Spinal cord (tissue), 9 donors: ENCODE measurements at regions not wholly inside any gene's neighbourhood (a gene's known extent, or its start where the extent isn't known, plus 50 kb on each side); places are given as distances from the start of the nearest gene placed in this dataset.
"Not testable (repeated sequence)": the region's sequence is repeated elsewhere in the genome, so short reads cannot be mapped to it uniquely, and the experiment has no call there.

Experiments
- DNase-seq, 6 donors: peaks; one replicate each; pipeline versions ENCODE4 v3.0.0 to v3.0.0-alpha.2; 2013 to 2015; ENCODE audit warnings: low spot score in 6 of 6, low read depth in 4 of 6
- H3K27ac ChIP-seq: one replicate; pipeline ENCODE4 v1.5.1; 2013; ENCODE audit warnings: low read depth, low read length, control low read depth
- H3K27me3 ChIP-seq: one replicate; pipeline ENCODE4 v1.6.1; 2013; ENCODE audit warnings: low read length; ENCODE audit not compliant: control insufficient read depth, insufficient read depth
- H3K36me3 ChIP-seq: one replicate; pipeline ENCODE4 v1.6.1; 2013; ENCODE audit warnings: low read length; ENCODE audit not compliant: control insufficient read depth, insufficient read depth
- H3K4me1 ChIP-seq: one replicate; pipeline ENCODE4 v1.6.1; 2013; ENCODE audit warnings: low read length; ENCODE audit not compliant: control insufficient read depth, insufficient read depth
- H3K4me3 ChIP-seq: one replicate; pipeline ENCODE4 v1.5.1; 2013; ENCODE audit warnings: low read depth, low read length, control low read depth
- H3K9me3 ChIP-seq: one replicate; pipeline ENCODE4 v1.6.1; 2013; ENCODE audit warnings: low read length; ENCODE audit not compliant: control insufficient read depth, insufficient read depth
- WGBS: methylation state at CpG from one replicate; pipeline ENCODE4 v1.1.5; 2013; ENCODE audit warnings: missing lambda C conversion rate; ENCODE audit not compliant: insufficient coverage; 5-methylcytosine and 5-hydroxymethylcytosine counted together
- donor health status: healthy.

- Histone ChIP-seq H3K27me3 (no peaks in the 10 kb centered on the region), H3K4me1 (peaks cover 2% of the 10 kb centered on the region), H3K36me3 (no peaks in the 10 kb centered on the region), H3K9me3 (no peaks in the 10 kb centered on the region), H3K4me3 (no peak overlapping the region), H3K27ac (no peak overlapping the region)
- no peak for DNase-seq
- WGBS, result 69% methylated on average over 2 of the region's 3 CpGs
Observed at GRCh38 chr12:27865421-27865820, 85.4 kb upstream of the MANSC4 start.

- DNase-seq, result no peak
- WGBS, result 100% methylated on average over 2 of the region's 2 CpGs
- peaks cover under 1% of the 10 kb centered on the region for H3K4me1 ChIP-seq
- H3K27ac ChIP-seq, result no peak overlapping the region
- no peak overlapping the region for H3K4me3 ChIP-seq
- H3K27me3 ChIP-seq, result no peaks in the 10 kb centered on the region
- H3K36me3 ChIP-seq, result no peaks in the 10 kb centered on the region
- no peaks in the 10 kb centered on the region for H3K9me3 ChIP-seq
Observed at GRCh38 chr12:27864521-27864920, 84.5 kb upstream of the MANSC4 start.

- no peaks in the 10 kb centered on the region for H3K27me3 ChIP-seq
- DNase-seq, result no peak
- no peak overlapping the region for H3K4me3 ChIP-seq
- no peaks in the 10 kb centered on the region for H3K4me1 ChIP-seq
- H3K27ac ChIP-seq, result no peak overlapping the region
- H3K9me3 ChIP-seq, result no peaks in the 10 kb centered on the region
- 93% methylated on average over 5 of the region's 6 CpGs for WGBS
- H3K36me3 ChIP-seq, result no peaks in the 10 kb centered on the region
Observed at GRCh38 chr12:27863839-27864238, 83.8 kb upstream of the MANSC4 start.

GRCh38 chr12:27861428-27862167, 81.6 kb upstream of the MANSC4 start:
- Histone ChIP-seq H3K9me3 (no peaks in the 10 kb centered on the region), H3K27me3 (no peaks in the 10 kb centered on the region), H3K27ac (no peak overlapping the region), H3K36me3 (no peaks in the 10 kb centered on the region), H3K4me1 (no peaks in the 10 kb centered on the region), H3K4me3 (no peak overlapping the region)
- DNase-seq, result no peak
- whole genome bisulfite sequencing, result 67% methylated on average over 5 of the region's 8 CpGs

- Histone ChIP-seq H3K36me3 (no peaks in the 10 kb centered on the region), H3K4me1 (no peaks in the 10 kb centered on the region), H3K27me3 (no peaks in the 10 kb centered on the region), H3K4me3 (no peak overlapping the region), H3K27ac (no peak overlapping the region), H3K9me3 (no peaks in the 10 kb centered on the region)
- WGBS, result 87% methylated on average over 3 of the region's 4 CpGs
- no peak for DNase-seq
Observed at GRCh38 chr12:27859648-27860047, 79.6 kb upstream of the MANSC4 start.

GRCh38 chr12:27857006-27857405, 77.0 kb upstream of the MANSC4 start:
- not testable (repeated sequence) for H3K4me1 ChIP-seq, H3K4me3 ChIP-seq, H3K9me3 ChIP-seq, H3K36me3 ChIP-seq, H3K27ac ChIP-seq, H3K27me3 ChIP-seq, DNase-seq

GRCh38 chr12:27852742-27853141, 72.7 kb upstream of the MANSC4 start:
- Histone ChIP-seq H3K27me3 (no peaks in the 10 kb centered on the region), H3K9me3 (no peaks in the 10 kb centered on the region), H3K36me3 (no peaks in the 10 kb centered on the region), H3K27ac (no peak overlapping the region), H3K4me1 (no peaks in the 10 kb centered on the region), H3K4me3 (no peak overlapping the region)
- WGBS, result 100% methylated on average over 2 of the region's 3 CpGs
- DNase-seq, result no peak
